ELR (cell line): ENCODE measurements at regions not wholly inside any gene's neighbourhood (a gene's known extent, or its start where the extent isn't known, plus 50 kb on each side); places are given as distances from the start of the nearest gene placed in this dataset.
"Not testable (repeated sequence)": the region's sequence is repeated elsewhere in the genome, so short reads cannot be mapped to it uniquely, and the experiment has no call there.

ENCODE experiments used
- DNase-seq: peaks from one replicate; pipeline ENCODE4 v3.0.0-alpha.2; 2015; ENCODE audit warnings: low read depth

GRCh38 chr7:50854831-50855230 is 72.1 kb upstream of the GRB10 start:
- no peak for DNase-seq

- no peak for DNase-seq
Observed at GRCh38 chr7:50854247-50854646, 71.6 kb upstream of the GRB10 start.

- DNase-seq: no peak
Observed at GRCh38 chr7:50853311-50853710, 70.6 kb upstream of the GRB10 start.

- no peak for DNase-seq
Observed at GRCh38 chr7:50852901-50853300, 70.2 kb upstream of the GRB10 start.

GRCh38 chr7:50851891-50852290 is 69.2 kb upstream of the GRB10 start:
- DNase-seq: no peak

GRCh38 chr7:50851451-50851850 is 68.8 kb upstream of the GRB10 start:
- DNase-seq: no peak

- no peak for DNase-seq
Observed at GRCh38 chr7:50849991-50850390, 67.3 kb upstream of the GRB10 start.

GRCh38 chr7:50848203-50848602 is 65.5 kb upstream of the GRB10 start:
- no peak for DNase-seq

GRCh38 chr7:50844861-50845260 is 62.2 kb upstream of the GRB10 start:
- DNase-seq: not testable (repeated sequence)

GRCh38 chr7:50842041-50842440 is 59.3 kb upstream of the GRB10 start:
- no peak for DNase-seq

GRCh38 chr7:50838675-50839377 is 56.1 kb upstream of the GRB10 start:
- DNase-seq: peak; percentile 76

GRCh38 chr7:50837965-50838364 is 55.3 kb upstream of the GRB10 start:
- peak; percentile 88 for DNase-seq

GRCh38 chr7:50836646-50837045 is 54.0 kb upstream of the GRB10 start:
- no peak for DNase-seq

GRCh38 chr7:50835156-50835555 is 52.5 kb upstream of the GRB10 start:
- DNase-seq: no peak

- no peak for DNase-seq
Observed at GRCh38 chr7:50834679-50835078, 52.0 kb upstream of the GRB10 start.

GRCh38 chr7:50834031-50834535 is 51.4 kb upstream of the GRB10 start:
- DNase-seq: no peak

GRCh38 chr7:50832744-50833143 is 50.0 kb upstream of the GRB10 start:
- peak; percentile 83 for DNase-seq
